GM23338 (cell line): ENCODE measurements at regions not wholly inside any gene's neighbourhood (a gene's known extent, or its start where the extent isn't known, plus 50 kb on each side); places are given as distances from the start of the nearest gene placed in this dataset.

Experiments used
- ATAC-seq: fragments of 200-7000 bp; cut with Tn5 transposase; 3 replicates; pipeline ENCODE4 v1.9.1; 2020
- DNase-seq: peaks from one replicate; pipeline ENCODE4 v3.0.0-alpha.2; 2015; ENCODE audit warnings: low spot score
- H2AFZ ChIP-seq: fragments of 200-600 bp; sonication (generic); 2 replicates; pipeline ENCODE4 v1.8.0; 2016; ENCODE audit warnings: antibody characterized with exemption, mild to moderate bottlenecking, moderate library complexity
- H3F3A ChIP-seq: fragments of 200-600 bp; sonication (generic); replicated peaks from 2 replicates; pipeline ENCODE4 v1.8.0; 2017; ENCODE audit warnings: antibody characterized with exemption, mixed run types, low read depth
- H3K27ac ChIP-seq: fragments of 200-600 bp; sonication (generic); 2 replicates; pipeline ENCODE4 v1.6.1; 2016; ENCODE audit warnings: low read depth
- H3K27me3 ChIP-seq: fragments of 200-600 bp; sonication (generic); 2 replicates; pipeline ENCODE4 v1.8.0; 2016; ENCODE audit warnings: mild to moderate bottlenecking, mixed run types, moderate library complexity; ENCODE audit not compliant: insufficient read depth
- H3K36me3 ChIP-seq: fragments of 200-600 bp; sonication (generic); 2 replicates; pipeline ENCODE4 v1.8.0; 2016; ENCODE audit warnings: mild to moderate bottlenecking; ENCODE audit not compliant: insufficient read depth
- H3K4me1 ChIP-seq: fragments of 200-600 bp; sonication (generic); 2 replicates; pipeline ENCODE4 v1.8.0; 2016; ENCODE audit warnings: mild to moderate bottlenecking, moderate library complexity; ENCODE audit not compliant: insufficient read depth
- H3K4me2 ChIP-seq: fragments of 200-600 bp; sonication (generic); 2 replicates; pipeline ENCODE4 v1.7.1; 2017; ENCODE audit warnings: mixed run types
- H3K4me3 ChIP-seq: fragments of 200-600 bp; sonication (generic); 2 replicates; pipeline ENCODE4 v1.6.1; 2016; ENCODE audit warnings: mixed run types
- H3K79me2 ChIP-seq: fragments of 200-600 bp; sonication (generic); replicated peaks from 2 replicates; pipeline ENCODE4 v1.8.0; 2017; ENCODE audit warnings: mild to moderate bottlenecking; ENCODE audit not compliant: insufficient read depth
- H3K9me2 ChIP-seq: fragments of 200-600 bp; sonication (generic); 2 replicates; pipeline ENCODE4 v1.8.0; 2017; ENCODE audit not compliant: insufficient read depth
- H4K20me1 ChIP-seq: fragments of 200-600 bp; sonication (generic); replicated peaks from 2 replicates; pipeline ENCODE4 v1.8.0; 2017; ENCODE audit warnings: mild to moderate bottlenecking; ENCODE audit not compliant: insufficient read depth
- H3K27ac Mint-ChIP-seq: 2 replicates; pipeline ENCODE4 v1.8.0; 2020; ENCODE audit warnings: inconsistent platforms, mild to moderate bottlenecking, moderate library complexity, mixed read lengths
- H3K27me3 Mint-ChIP-seq: 3 replicates; pipeline ENCODE4 v1.8.0; 2022; ENCODE audit warnings: low read depth, mild to moderate bottlenecking, moderate library complexity, mixed read lengths, inconsistent platforms; ENCODE audit not compliant: insufficient read depth, poor library complexity
- H3K36me3 Mint-ChIP-seq: 3 replicates; pipeline ENCODE4 v1.8.0; 2021; ENCODE audit warnings: low read depth, mild to moderate bottlenecking, inconsistent platforms, moderate library complexity, mixed read lengths
- H3K4me1 Mint-ChIP-seq: 3 replicates; pipeline ENCODE4 v1.8.0; 2020; ENCODE audit warnings: mild to moderate bottlenecking, inconsistent platforms, mixed read lengths
- H3K4me3 Mint-ChIP-seq: 3 replicates; pipeline ENCODE4 v1.8.0; 2021; ENCODE audit warnings: moderate library complexity, mild to moderate bottlenecking, inconsistent platforms, mixed read lengths
- H3K9me3 Mint-ChIP-seq: 3 replicates; pipeline ENCODE4 v1.8.0; 2020; ENCODE audit warnings: moderate library complexity, mild to moderate bottlenecking, inconsistent platforms, mixed read lengths
- CREB1 ChIP-seq: fragments of 250-450 bp; sonication (Bioruptor Pico); IDR thresholded peaks from 2 replicates; pipeline ENCODE4 v1.5.0; 2020; ENCODE audit warnings: low read depth, mild to moderate bottlenecking, moderate library complexity
- ETS1 ChIP-seq: IDR thresholded peaks from 2 replicates; pipeline ENCODE4 v1.6.1; 2016; ENCODE audit warnings: antibody characterized with exemption
- EZH2 ChIP-seq: fragments of 200-600 bp; sonication (generic); IDR thresholded peaks from one replicate; pipeline ENCODE4 v1.8.0; 2017; ENCODE audit warnings: antibody characterized with exemption, mild to moderate bottlenecking, low read depth; ENCODE audit not compliant: unreplicated experiment
- EZH2phosphoT487 ChIP-seq: fragments of 200-600 bp; sonication (generic); IDR thresholded peaks from one replicate; pipeline ENCODE4 v1.8.1; 2018; ENCODE audit warnings: antibody characterized with exemption; ENCODE audit not compliant: unreplicated experiment
- JUNB ChIP-seq: IDR thresholded peaks from one replicate; pipeline ENCODE4 v1.6.1; 2016; ENCODE audit warnings: antibody characterized with exemption; ENCODE audit not compliant: unreplicated experiment
- POLR2AphosphoS5 ChIP-seq: IDR thresholded peaks from 2 replicates; pipeline ENCODE4 v1.6.1; 2016; ENCODE audit warnings: antibody characterized with exemption, low read depth
- STAT1 ChIP-seq: IDR thresholded peaks from one replicate; pipeline ENCODE4 v1.6.1; 2016; ENCODE audit warnings: antibody characterized with exemption; ENCODE audit not compliant: unreplicated experiment
- ZNF114 ChIP-seq: fragments of 250-450 bp; sonication (Bioruptor Pico); IDR thresholded peaks from 2 replicates; pipeline ENCODE4 v1.5.0; 2020; ENCODE audit warnings: mild to moderate bottlenecking, moderate library complexity
- ZNF331 ChIP-seq: fragments of 250-450 bp; sonication (Bioruptor Pico); IDR thresholded peaks from 2 replicates; pipeline ENCODE4 v1.5.0; 2020; ENCODE audit warnings: low read depth, mild to moderate bottlenecking, moderate library complexity
- TF ChIP-seq, protein P1 (sequence below): IDR thresholded peaks from one replicate; pipeline ENCODE4 v1.6.1; 2018; ENCODE audit warnings: antibody characterized with exemption; ENCODE audit not compliant: unreplicated experiment
- TF ChIP-seq, protein P2 (sequence below), 2 experiments: fragments of 200-600 bp in 1 of 2; sonication (generic) in 1 of 2; conservative IDR thresholded peaks; 2 replicates each; pipeline versions ENCODE4 v1.5.1 to v1.6.1; 2016 to 2017; ENCODE audit warnings: antibody characterized with exemption in 2 of 2, low read depth in 2 of 2, mild to moderate bottlenecking in 2 of 2, moderate library complexity in 1 of 2

DNA sequence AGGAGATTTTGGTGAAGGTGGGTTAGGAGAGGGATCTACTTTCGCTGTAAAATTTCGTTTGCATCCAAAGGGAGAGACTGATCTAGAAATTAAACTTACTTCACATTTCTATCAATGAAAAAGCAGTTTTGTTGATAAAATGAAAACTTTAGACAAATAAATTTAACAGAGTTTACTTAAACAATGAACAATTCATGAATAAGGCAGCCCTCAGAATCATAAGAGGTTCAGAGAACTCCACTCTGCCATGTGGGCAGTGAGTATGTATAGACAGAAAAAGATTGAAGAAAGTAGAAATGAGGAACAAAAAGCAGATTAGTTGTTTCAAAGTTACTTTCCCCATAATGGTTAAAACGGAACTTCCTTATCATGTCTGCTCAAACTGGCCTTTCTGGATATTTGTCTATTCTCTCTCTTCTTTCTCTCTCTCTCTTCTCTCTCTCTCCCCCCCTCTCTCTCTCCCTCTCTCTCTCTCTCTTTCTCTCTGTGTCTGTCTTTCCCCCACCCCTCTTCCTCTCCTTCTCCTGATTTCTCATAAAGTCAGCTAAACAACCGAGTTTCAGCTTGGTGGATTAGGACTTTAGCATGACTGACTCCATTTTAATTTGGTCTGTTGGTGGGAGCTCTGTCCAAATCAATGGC lies 248.9 kb downstream of the TJP1 start (continued):
- TF ChIP-seq, protein P1, sequence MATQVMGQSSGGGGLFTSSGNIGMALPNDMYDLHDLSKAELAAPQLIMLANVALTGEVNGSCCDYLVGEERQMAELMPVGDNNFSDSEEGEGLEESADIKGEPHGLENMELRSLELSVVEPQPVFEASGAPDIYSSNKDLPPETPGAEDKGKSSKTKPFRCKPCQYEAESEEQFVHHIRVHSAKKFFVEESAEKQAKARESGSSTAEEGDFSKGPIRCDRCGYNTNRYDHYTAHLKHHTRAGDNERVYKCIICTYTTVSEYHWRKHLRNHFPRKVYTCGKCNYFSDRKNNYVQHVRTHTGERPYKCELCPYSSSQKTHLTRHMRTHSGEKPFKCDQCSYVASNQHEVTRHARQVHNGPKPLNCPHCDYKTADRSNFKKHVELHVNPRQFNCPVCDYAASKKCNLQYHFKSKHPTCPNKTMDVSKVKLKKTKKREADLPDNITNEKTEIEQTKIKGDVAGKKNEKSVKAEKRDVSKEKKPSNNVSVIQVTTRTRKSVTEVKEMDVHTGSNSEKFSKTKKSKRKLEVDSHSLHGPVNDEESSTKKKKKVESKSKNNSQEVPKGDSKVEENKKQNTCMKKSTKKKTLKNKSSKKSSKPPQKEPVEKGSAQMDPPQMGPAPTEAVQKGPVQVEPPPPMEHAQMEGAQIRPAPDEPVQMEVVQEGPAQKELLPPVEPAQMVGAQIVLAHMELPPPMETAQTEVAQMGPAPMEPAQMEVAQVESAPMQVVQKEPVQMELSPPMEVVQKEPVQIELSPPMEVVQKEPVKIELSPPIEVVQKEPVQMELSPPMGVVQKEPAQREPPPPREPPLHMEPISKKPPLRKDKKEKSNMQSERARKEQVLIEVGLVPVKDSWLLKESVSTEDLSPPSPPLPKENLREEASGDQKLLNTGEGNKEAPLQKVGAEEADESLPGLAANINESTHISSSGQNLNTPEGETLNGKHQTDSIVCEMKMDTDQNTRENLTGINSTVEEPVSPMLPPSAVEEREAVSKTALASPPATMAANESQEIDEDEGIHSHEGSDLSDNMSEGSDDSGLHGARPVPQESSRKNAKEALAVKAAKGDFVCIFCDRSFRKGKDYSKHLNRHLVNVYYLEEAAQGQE: no peak
- TF ChIP-seq, protein P2, sequence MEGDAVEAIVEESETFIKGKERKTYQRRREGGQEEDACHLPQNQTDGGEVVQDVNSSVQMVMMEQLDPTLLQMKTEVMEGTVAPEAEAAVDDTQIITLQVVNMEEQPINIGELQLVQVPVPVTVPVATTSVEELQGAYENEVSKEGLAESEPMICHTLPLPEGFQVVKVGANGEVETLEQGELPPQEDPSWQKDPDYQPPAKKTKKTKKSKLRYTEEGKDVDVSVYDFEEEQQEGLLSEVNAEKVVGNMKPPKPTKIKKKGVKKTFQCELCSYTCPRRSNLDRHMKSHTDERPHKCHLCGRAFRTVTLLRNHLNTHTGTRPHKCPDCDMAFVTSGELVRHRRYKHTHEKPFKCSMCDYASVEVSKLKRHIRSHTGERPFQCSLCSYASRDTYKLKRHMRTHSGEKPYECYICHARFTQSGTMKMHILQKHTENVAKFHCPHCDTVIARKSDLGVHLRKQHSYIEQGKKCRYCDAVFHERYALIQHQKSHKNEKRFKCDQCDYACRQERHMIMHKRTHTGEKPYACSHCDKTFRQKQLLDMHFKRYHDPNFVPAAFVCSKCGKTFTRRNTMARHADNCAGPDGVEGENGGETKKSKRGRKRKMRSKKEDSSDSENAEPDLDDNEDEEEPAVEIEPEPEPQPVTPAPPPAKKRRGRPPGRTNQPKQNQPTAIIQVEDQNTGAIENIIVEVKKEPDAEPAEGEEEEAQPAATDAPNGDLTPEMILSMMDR (conservative IDR thresholded peaks at IDR 0.05; ENCODE audit: low read depth in 2 of 2): no peak
- TF ChIP-seq STAT1 (no peak), JUNB (no peak), POLR2AphosphoS5 (no peak), ZNF114 (CRISPR knock-in tag) (no peak), EZH2phosphoT487 (no peak), CREB1 (CRISPR knock-in tag) (no peak), ZNF331 (CRISPR knock-in tag) (no peak)

- peak overlapping the region; percentile 99 for H3K4me2 ChIP-seq
- peaks cover 7% of the 10 kb centered on the region for H3F3A ChIP-seq
- peaks cover 39% of the 10 kb centered on the region for H3K27me3 ChIP-seq
- Mint-ChIP-seq H3K4me3 (peak overlapping the region; percentile 72), H3K4me1 (peaks cover 32% of the 10 kb centered on the region), H3K27ac (no peak overlapping the region), H3K36me3 (peaks cover 3% of the 10 kb centered on the region; the same call in 1 of the 3 replicates), H3K27me3 (peaks cover 35% of the 10 kb centered on the region), H3K9me3 (no peaks in the 10 kb centered on the region)
- H3K4me3 ChIP-seq: peak overlapping the region; percentile 70
- ATAC-seq (no peak), DNase-seq (peak; percentile 11)
- H3K36me3 ChIP-seq: no peaks in the 10 kb centered on the region
- H3K4me1 ChIP-seq: peaks cover 21% of the 10 kb centered on the region
- no peaks in the 10 kb centered on the region for H4K20me1 ChIP-seq
- no peaks in the 10 kb centered on the region for H3K9me2 ChIP-seq
- no peak overlapping the region for H3K27ac ChIP-seq
- H2AFZ ChIP-seq: peak overlapping the region; percentile 84; the same call in 1 of the 2 replicates
- H3K79me2 ChIP-seq: peaks cover 11% of the 10 kb centered on the region
- no peak for TF ChIP-seq STAT1
- TF ChIP-seq, protein P2 (conservative IDR thresholded peaks at IDR 0.05; ENCODE audit: low read depth in 2 of 2): no peak
- no peak for TF ChIP-seq CREB1 (CRISPR knock-in tag)
- TF ChIP-seq ZNF114 (CRISPR knock-in tag): no peak
- no peak for TF ChIP-seq POLR2AphosphoS5
- TF ChIP-seq EZH2: no peak
- TF ChIP-seq ZNF331 (CRISPR knock-in tag): no peak
- TF ChIP-seq ETS1: no peak
Observed at GRCh38 chr15:29571792-29572431, 250.4 kb downstream of the TJP1 start.
